CD4-positive, CD25-positive, alpha-beta regulatory T cell (primary cell): ENCODE measurements at regions not wholly inside any gene's neighbourhood (a gene's known extent, or its start where the extent isn't known, plus 50 kb on each side); places are given as distances from the start of the nearest gene placed in this dataset.

Experiments used
- ATAC-seq, 2 donors: fragments of 150-1000 bp; cut with Tn5 transposase; one replicate each; pipeline ENCODE4 v1.10.0; 2021; ENCODE audit warnings: low read depth in 2 of 2, moderate number of reproducible peaks in 2 of 2, moderate library complexity in 1 of 2
- DNase-seq, 3 donors: peaks; one replicate each; pipeline versions ENCODE4 v3.0.0 to v3.0.0-alpha.2; 2012 to 2022; ENCODE audit warnings: mixed read lengths in 1 of 3
- H3K27ac ChIP-seq: one replicate; pipeline ENCODE4 v1.7.0; 2013; ENCODE audit warnings: mild to moderate bottlenecking, low read length; ENCODE audit not compliant: insufficient read depth, poor library complexity, severe bottlenecking
- H3K27me3 ChIP-seq: one replicate; pipeline ENCODE4 v1.7.0; 2013; ENCODE audit warnings: low read length; ENCODE audit not compliant: control insufficient read depth, insufficient read depth
- H3K36me3 ChIP-seq: one replicate; pipeline ENCODE4 v1.7.0; 2013; ENCODE audit warnings: mild to moderate bottlenecking, low read length, moderate library complexity; ENCODE audit not compliant: control insufficient read depth, insufficient read depth
- H3K4me1 ChIP-seq: 2 replicates; pipeline ENCODE4 v1.7.0; 2013; ENCODE audit warnings: mild to moderate bottlenecking, low read length; ENCODE audit not compliant: insufficient read depth, control insufficient read depth, poor library complexity, severe bottlenecking
- H3K4me3 ChIP-seq: one replicate; pipeline ENCODE4 v1.7.0; 2013; ENCODE audit warnings: low read depth, mild to moderate bottlenecking, low read length, moderate library complexity
- H3K9me3 ChIP-seq, 2 experiments: 1 replicate in 1 of 2; 2 replicates in 1 of 2; pipeline ENCODE4 v1.7.0; 2013; ENCODE audit warnings: low read length in 2 of 2, mild to moderate bottlenecking in 1 of 2, moderate library complexity in 1 of 2; ENCODE audit not compliant: control insufficient read depth in 2 of 2
- H3K27ac Mint-ChIP-seq, 3 donors: one replicate each; pipeline ENCODE4 v1.8.0; 2020 to 2022; ENCODE audit warnings: mild to moderate bottlenecking in 3 of 3, mixed read lengths in 3 of 3, moderate library complexity in 2 of 3
- H3K27me3 Mint-ChIP-seq: one replicate; pipeline ENCODE4 v1.8.0; 2022; ENCODE audit warnings: mild to moderate bottlenecking, mixed read lengths
- H3K36me3 Mint-ChIP-seq: one replicate; pipeline ENCODE4 v1.8.0; 2020; ENCODE audit warnings: mixed read lengths
- H3K4me1 Mint-ChIP-seq, 4 donors: one replicate each; pipeline ENCODE4 v1.8.0; 2020 to 2022; ENCODE audit warnings: mixed read lengths in 4 of 4, mild to moderate bottlenecking in 1 of 4
- H3K4me3 Mint-ChIP-seq, 4 donors: one replicate each; pipeline ENCODE4 v1.8.0; 2020 to 2022; ENCODE audit warnings: mild to moderate bottlenecking in 4 of 4, mixed read lengths in 4 of 4, moderate library complexity in 3 of 4
- H3K9me3 Mint-ChIP-seq, 7 donors: one replicate each; pipeline ENCODE4 v1.8.0; 2020 to 2022; ENCODE audit warnings: mixed read lengths in 7 of 7, mild to moderate bottlenecking in 3 of 7, moderate library complexity in 2 of 7

DNA sequence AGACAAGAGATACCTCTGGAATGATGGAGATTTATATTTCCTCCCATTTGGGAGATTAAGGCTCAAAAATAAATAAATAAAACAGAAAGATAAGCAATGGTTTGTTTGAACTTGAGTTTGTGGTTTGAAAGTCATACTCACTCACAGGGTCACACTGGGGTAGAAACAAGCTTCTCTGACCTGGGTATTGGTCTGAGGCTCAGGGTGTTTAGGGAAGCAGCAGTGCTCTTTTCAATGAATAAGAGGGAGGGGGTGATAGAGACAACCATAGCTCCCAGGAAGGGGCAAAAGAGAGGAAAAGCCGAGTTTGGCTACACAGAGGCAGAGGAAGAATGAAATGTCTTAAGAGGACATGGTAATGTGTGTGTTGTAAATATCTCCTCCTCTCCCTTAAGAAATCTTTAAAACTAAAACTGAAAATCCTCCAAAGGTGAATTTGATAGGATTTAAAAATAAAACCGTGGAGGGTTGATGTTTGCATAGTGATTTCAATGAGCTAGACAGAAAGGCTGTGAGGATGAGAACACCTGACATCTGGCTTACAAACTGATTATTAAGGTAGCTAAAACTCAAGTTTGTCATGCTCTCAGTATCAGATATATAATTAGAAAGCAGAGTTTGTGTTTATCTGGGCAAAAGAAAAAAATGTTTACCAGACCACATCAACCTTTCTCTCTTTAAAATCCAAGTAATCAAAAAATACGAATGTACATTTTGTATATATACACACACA lies 159.9 kb upstream of the TMEFF2 start:
- no peak overlapping the region for H3K27ac Mint-ChIP-seq
- H3K4me3 Mint-ChIP-seq, result no peak overlapping the region
- H3K27me3 Mint-ChIP-seq, result no peaks in the 10 kb centered on the region
- Histone ChIP-seq H3K27ac (no peak overlapping the region), H3K27me3 (no peaks in the 10 kb centered on the region), H3K4me1 (no peaks in the 10 kb centered on the region), H3K4me3 (no peak overlapping the region), H3K9me3 (no peaks in the 10 kb centered on the region), H3K36me3 (no peaks in the 10 kb centered on the region)
- no peaks in the 10 kb centered on the region for H3K4me1 Mint-ChIP-seq
- H3K9me3 Mint-ChIP-seq, result peaks cover 0 to 4% (median 0%) of the 10 kb centered on the region in 7 donors
- no peaks in the 10 kb centered on the region for H3K36me3 Mint-ChIP-seq
- ATAC-seq (no peak), DNase-seq (no peak)

DNA sequence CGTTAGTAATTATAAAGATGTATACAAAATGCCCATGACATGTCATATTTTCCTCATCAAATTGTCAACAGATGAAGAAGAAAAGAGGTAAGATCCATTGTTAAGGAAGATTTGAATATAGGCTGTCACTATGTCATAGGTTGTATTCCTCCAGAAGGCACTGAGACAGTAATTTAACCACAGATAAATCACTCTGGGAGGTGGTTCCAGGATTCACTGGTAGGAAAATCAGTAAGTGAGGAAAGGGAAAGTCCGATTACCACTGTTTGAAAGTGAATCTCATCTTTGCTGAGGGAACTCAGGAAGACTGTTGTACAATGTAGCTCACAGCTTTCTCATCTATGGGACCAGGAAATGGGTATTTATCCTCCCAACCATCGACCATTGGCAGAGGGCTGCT lies 152.8 kb upstream of the TMEFF2 start:
- Histone ChIP-seq H3K9me3 (no peaks in the 10 kb centered on the region), H3K36me3 (no peaks in the 10 kb centered on the region), H3K4me1 (no peaks in the 10 kb centered on the region), H3K4me3 (no peak overlapping the region), H3K27me3 (no peaks in the 10 kb centered on the region), H3K27ac (no peak overlapping the region)
- Mint-ChIP-seq H3K36me3 (no peaks in the 10 kb centered on the region), H3K27ac (no peak overlapping the region), H3K27me3 (no peaks in the 10 kb centered on the region), H3K4me3 (no peak overlapping the region), H3K9me3 (peaks cover 0 to 7% (median 1%) of the 10 kb centered on the region in 7 donors), H3K4me1 (no peaks in the 10 kb centered on the region)
- ATAC-seq, result no peak
- DNase-seq, result no peak

DNA sequence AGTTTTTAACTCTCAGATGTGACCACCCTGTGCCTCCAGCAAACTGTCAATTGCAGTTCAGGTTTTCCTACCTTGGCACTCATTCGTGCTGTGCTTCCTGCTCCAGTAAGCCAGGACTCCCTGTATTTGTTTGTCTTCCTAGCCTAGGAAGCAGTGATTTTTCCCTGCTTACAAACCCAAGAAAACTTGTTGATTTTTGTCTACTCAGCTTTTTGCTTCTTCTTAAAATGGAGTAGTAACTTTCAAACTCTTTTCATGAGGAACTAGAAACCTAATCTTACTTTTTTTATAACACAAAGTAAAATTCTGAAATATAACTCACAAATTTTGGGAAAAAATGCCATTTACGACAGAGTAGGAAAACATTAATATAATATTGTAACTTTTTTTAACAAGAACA lies 150.6 kb upstream of the TMEFF2 start:
- Histone ChIP-seq H3K27ac (no peak overlapping the region), H3K4me1 (no peaks in the 10 kb centered on the region), H3K36me3 (no peaks in the 10 kb centered on the region), H3K27me3 (no peaks in the 10 kb centered on the region), H3K9me3 (no peaks in the 10 kb centered on the region), H3K4me3 (no peak overlapping the region)
- DNase-seq (no peak), ATAC-seq (no peak)
- Mint-ChIP-seq H3K4me1 (no peaks in the 10 kb centered on the region), H3K9me3 (peaks cover 0 to 7% (median 0%) of the 10 kb centered on the region in 7 donors), H3K4me3 (no peak overlapping the region), H3K36me3 (no peaks in the 10 kb centered on the region), H3K27ac (no peak overlapping the region), H3K27me3 (no peaks in the 10 kb centered on the region)

DNA sequence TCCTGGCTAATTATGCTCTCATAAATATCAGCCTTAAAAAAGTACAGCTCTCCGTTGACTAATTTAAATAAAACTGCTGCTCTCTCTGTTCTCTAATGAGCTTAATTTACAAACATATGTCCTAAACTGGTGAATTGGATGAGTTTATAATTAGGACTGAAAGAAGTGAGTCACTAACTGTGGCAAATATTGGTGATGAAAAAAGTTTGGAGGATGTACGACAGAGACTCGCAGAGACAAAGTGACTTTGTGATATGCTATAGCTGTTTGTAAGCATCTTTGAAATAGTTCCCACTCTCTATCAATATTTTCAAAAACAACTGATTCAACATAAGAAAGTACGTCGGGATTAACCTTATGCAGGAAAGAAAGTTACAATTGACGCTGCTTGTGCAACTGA lies 138.9 kb upstream of the TMEFF2 start:
- no peaks in the 10 kb centered on the region for H3K36me3 Mint-ChIP-seq
- peaks cover 0 to 6% (median 0%) of the 10 kb centered on the region in 7 donors for H3K9me3 Mint-ChIP-seq
- Histone ChIP-seq H3K27ac (no peak overlapping the region), H3K4me1 (no peaks in the 10 kb centered on the region), H3K9me3 (no peaks in the 10 kb centered on the region), H3K36me3 (no peaks in the 10 kb centered on the region), H3K4me3 (no peak overlapping the region), H3K27me3 (no peaks in the 10 kb centered on the region)
- no peaks in the 10 kb centered on the region for H3K27me3 Mint-ChIP-seq
- no peaks in the 10 kb centered on the region for H3K4me1 Mint-ChIP-seq
- DNase-seq, result no peak
- no peak overlapping the region for H3K27ac Mint-ChIP-seq
- no peak overlapping the region for H3K4me3 Mint-ChIP-seq
- no peak for ATAC-seq

DNA sequence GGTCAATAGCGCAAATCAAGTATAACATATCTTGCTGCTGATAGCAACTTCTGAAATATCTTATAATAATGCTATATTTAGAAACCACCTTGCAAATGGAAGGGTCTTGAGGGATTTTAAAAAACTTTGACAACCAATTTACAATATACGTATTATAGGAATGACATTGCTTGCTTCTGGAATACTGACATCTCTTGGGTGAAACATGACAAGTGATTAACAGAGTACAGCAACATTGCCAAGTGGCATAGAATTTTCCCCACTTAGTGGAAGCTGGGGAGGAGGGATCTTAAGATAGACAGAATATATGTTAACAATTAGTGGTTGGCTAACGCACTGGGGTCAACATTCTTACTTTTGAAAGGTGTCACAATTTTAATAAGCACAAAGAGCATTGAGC lies 133.6 kb upstream of the TMEFF2 start:
- Mint-ChIP-seq H3K4me1 (no peaks in the 10 kb centered on the region), H3K27me3 (no peaks in the 10 kb centered on the region), H3K4me3 (no peak overlapping the region), H3K36me3 (no peaks in the 10 kb centered on the region), H3K27ac (no peak overlapping the region), H3K9me3 (peaks cover 0 to 3% (median 0%) of the 10 kb centered on the region in 7 donors)
- no peak for DNase-seq
- no peak for ATAC-seq
- no peaks in the 10 kb centered on the region for H3K36me3 ChIP-seq
- no peak overlapping the region for H3K4me3 ChIP-seq
- no peak overlapping the region for H3K27ac ChIP-seq
- H3K27me3 ChIP-seq, result no peaks in the 10 kb centered on the region
- no peaks in the 10 kb centered on the region for H3K4me1 ChIP-seq
- H3K9me3 ChIP-seq, result no peaks in the 10 kb centered on the region

DNA sequence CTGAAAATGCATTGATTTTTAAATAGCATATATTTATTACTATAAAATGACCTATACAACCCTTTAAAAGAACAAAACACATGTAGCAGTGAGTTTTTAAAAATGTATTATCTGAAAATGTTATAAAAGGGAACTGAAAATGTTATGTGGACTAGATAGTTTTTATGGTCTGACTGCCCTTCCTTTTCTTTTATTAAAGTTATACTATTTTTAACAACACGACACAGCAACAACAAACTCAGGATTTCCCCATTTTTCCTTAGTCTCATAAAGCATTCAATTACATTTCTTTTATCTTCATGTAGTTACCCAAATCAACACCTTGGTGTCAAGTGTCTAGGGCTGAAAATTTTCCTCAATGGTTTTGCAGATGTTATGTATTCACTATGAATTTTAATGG lies 132.8 kb upstream of the TMEFF2 start:
- Mint-ChIP-seq H3K27me3 (no peaks in the 10 kb centered on the region), H3K27ac (no peak overlapping the region), H3K9me3 (peaks cover 0 to 2% (median 0%) of the 10 kb centered on the region in 7 donors), H3K4me3 (no peak overlapping the region), H3K4me1 (no peaks in the 10 kb centered on the region), H3K36me3 (no peaks in the 10 kb centered on the region)
- Histone ChIP-seq H3K4me3 (no peak overlapping the region), H3K27me3 (no peaks in the 10 kb centered on the region), H3K9me3 (no peaks in the 10 kb centered on the region), H3K4me1 (no peaks in the 10 kb centered on the region), H3K36me3 (no peaks in the 10 kb centered on the region), H3K27ac (no peak overlapping the region)
- ATAC-seq (no peak), DNase-seq (no peak)

DNA sequence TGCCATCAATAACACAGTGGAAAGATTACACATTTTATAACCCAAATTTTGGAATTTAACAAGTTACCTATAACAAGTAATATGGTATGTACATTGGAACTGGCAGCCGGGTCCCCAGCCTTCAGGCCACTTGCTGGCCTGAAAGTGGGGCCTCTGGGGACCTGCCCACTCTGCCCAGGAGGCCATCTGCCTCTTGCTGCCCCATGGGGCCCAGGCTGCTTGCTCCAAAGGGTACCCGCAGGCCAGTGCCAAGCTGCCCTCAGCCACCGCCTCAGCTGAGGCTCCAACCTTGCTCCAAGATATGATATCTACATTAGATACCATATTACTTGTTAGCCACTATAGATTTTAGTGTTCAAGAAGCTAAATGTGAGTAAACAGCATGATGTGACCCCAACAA lies 120.8 kb upstream of the TMEFF2 start:
- H3K4me3 ChIP-seq, result no peak overlapping the region
- H3K27ac Mint-ChIP-seq, result no peak overlapping the region
- H3K4me1 Mint-ChIP-seq, result no peaks in the 10 kb centered on the region
- no peaks in the 10 kb centered on the region for H3K27me3 Mint-ChIP-seq
- no peak overlapping the region for H3K27ac ChIP-seq
- H3K4me1 ChIP-seq, result no peaks in the 10 kb centered on the region
- H3K9me3 ChIP-seq, result peaks cover 0 to 1% of the 10 kb centered on the region in 2 experiments
- DNase-seq (no peak), ATAC-seq (no peak)
- H3K27me3 ChIP-seq, result no peaks in the 10 kb centered on the region
- H3K36me3 Mint-ChIP-seq, result no peaks in the 10 kb centered on the region
- H3K36me3 ChIP-seq, result no peaks in the 10 kb centered on the region
- H3K9me3 Mint-ChIP-seq, result peaks cover 0 to 2% (median 0%) of the 10 kb centered on the region in 7 donors
- H3K4me3 Mint-ChIP-seq, result no peak overlapping the region

DNA sequence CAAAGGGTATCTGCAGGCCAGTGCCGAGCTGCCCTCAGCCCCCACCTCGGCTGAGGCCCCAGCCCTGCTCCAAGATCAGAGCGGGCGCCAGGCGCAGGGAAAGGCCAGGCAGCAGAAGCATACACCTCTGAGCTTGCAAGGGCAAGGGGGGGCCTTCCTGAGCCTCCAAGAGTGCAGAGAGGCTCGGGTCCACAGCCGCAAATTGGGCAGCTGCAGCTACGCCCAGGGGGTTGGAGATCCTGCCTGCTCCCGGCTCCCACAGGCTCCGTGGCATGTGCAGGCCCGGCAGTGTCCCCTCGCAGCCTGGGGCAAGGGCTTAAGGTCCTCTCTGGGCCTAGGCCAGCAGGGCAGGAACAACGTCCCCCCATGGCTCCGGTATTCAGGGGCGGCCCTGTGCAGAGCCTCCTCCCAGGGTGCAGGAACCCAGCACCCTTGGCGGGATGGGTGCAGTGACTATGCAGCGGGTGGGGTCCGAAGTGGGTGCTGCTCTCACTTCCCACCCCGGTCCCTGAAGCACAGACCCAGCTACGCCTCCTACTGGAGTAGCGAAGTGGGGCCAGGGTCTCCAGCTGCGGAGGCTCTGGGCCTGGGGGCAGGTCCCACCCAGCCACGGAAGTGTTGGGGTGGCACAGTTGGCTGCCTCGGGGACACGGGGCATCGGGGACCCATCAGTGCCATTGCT lies 120.2 kb upstream of the TMEFF2 start:
- Histone ChIP-seq H3K4me3 (no peak overlapping the region), H3K4me1 (no peaks in the 10 kb centered on the region), H3K9me3 (peaks cover 0 to 1% of the 10 kb centered on the region in 2 experiments), H3K27me3 (no peaks in the 10 kb centered on the region), H3K36me3 (no peaks in the 10 kb centered on the region), H3K27ac (no peak overlapping the region)
- H3K36me3 Mint-ChIP-seq, result no peaks in the 10 kb centered on the region
- H3K4me1 Mint-ChIP-seq, result no peaks in the 10 kb centered on the region
- DNase-seq (no peak), ATAC-seq (no peak)
- no peak overlapping the region for H3K4me3 Mint-ChIP-seq
- H3K27me3 Mint-ChIP-seq, result no peaks in the 10 kb centered on the region
- peaks cover 0 to 2% (median 0%) of the 10 kb centered on the region in 7 donors for H3K9me3 Mint-ChIP-seq
- no peak overlapping the region for H3K27ac Mint-ChIP-seq
